SJCRH30 (cell line): ENCODE measurements at regions not wholly inside any gene's neighbourhood (a gene's known extent, or its start where the extent isn't known, plus 50 kb on each side); places are given as distances from the start of the nearest gene placed in this dataset.
"Not testable (repeated sequence)": the region's sequence is repeated elsewhere in the genome, so short reads cannot be mapped to it uniquely, and the experiment has no call there.

Source experiments
- DNase-seq, 2 experiments: peaks; one replicate each; pipeline ENCODE4 v3.0.0-alpha.2; 2015 to 2020
- H3K27ac ChIP-seq: fragments of 250-450 bp; sonication (Bioruptor Pico); 2 replicates; pipeline ENCODE4 v1.5.1; 2020; ENCODE audit warnings: mild to moderate bottlenecking, moderate library complexity
- H3K27me3 ChIP-seq: fragments of 250-450 bp; sonication (Bioruptor Pico); 2 replicates; pipeline ENCODE4 v1.5.1; 2020; ENCODE audit warnings: mild to moderate bottlenecking, moderate library complexity
- H3K36me3 ChIP-seq: fragments of 250-450 bp; sonication (Bioruptor Pico); 2 replicates; pipeline ENCODE4 v1.5.1; 2020; ENCODE audit warnings: mild to moderate bottlenecking, moderate library complexity
- H3K4me1 ChIP-seq: fragments of 250-450 bp; sonication (Bioruptor Pico); 2 replicates; pipeline ENCODE4 v1.5.1; 2020; ENCODE audit warnings: mild to moderate bottlenecking, moderate library complexity
- H3K4me3 ChIP-seq: fragments of 250-450 bp; sonication (Bioruptor Pico); 2 replicates; pipeline ENCODE4 v1.5.1; 2020; ENCODE audit warnings: mild to moderate bottlenecking, moderate library complexity
- H3K9me3 ChIP-seq: fragments of 250-450 bp; sonication (Bioruptor Pico); replicated peaks from 2 replicates; pipeline ENCODE4 v1.5.1; 2020; ENCODE audit warnings: mild to moderate bottlenecking, moderate library complexity

DNA sequence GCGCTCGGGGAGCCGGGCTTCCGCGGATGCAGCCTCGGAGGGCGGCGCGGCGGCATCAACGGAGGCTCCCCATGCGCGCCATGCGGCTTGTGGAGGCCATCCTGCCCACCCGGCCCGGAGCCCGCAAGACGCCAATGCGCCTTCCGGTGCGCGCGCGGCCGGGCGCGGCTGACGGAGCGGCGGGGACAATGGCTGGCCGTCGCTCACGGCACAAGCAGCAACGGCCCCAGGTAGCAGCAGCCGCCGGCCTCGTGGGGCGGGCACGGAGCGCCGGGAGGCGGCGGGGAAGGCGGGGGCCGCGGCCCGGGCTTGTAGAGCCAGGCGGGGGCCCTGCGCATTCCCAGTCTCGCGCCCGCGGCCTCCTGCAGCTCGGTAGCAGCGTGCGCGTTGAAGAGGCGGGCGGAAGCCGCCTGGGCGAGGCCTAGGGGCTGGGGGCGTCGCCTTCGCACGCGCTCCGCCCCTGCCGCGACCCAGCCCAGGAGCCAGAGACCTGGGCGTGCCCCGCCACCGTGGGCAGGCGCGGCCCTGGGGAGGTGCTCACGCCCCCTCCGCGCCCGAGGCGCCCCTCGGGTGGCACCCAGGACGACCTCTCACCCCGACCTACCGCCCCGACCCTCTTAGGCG is 130.2 kb upstream of the PRKX start:
- not testable (repeated sequence) for H3K4me1 ChIP-seq, H3K9me3 ChIP-seq, H3K36me3 ChIP-seq, DNase-seq, H3K27ac ChIP-seq, H3K27me3 ChIP-seq
- peak overlapping the region; percentile 42 for H3K4me3 ChIP-seq

DNA sequence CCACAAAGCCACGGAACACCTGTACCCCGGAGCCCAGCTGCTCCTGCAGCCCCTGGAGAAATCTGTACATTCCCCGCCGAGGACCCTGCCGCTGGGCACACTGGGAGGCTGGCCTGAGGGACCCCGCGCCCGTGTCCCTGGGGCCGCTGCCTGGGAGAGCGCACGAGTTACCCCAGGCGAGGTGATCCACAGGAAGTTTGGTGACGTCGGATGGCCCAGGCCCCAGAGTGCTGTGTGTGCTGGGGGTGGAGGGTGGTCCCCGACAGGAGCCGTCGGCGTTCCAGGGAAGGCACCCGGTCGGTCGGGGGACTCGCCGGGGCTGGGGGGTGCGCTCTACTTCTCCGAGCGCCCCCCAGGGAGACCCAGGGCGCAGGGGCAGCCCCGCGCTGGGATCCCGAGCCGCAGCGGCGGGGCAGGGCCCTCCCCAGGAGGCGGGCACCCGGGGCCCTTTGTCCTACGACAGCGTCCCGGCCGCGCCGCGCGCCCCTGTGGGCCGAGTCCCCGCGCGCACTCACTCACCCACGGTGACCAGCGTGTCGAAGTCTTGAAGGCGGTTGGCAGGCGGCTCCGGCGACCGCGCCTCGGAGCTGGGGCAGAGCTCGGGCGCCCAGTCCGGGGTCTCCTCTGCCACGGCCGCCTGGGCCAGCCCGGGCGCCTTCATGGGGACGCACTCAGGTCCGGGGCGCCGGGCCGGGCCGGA is 129.5 kb upstream of the PRKX start:
- not testable (repeated sequence) for H3K36me3 ChIP-seq, H3K4me1 ChIP-seq, H3K9me3 ChIP-seq, H3K27me3 ChIP-seq, H3K27ac ChIP-seq
- DNase-seq, result peak in 1 of 2 experiments; percentile 45
- H3K4me3 ChIP-seq, result peak overlapping the region; percentile 42

DNA sequence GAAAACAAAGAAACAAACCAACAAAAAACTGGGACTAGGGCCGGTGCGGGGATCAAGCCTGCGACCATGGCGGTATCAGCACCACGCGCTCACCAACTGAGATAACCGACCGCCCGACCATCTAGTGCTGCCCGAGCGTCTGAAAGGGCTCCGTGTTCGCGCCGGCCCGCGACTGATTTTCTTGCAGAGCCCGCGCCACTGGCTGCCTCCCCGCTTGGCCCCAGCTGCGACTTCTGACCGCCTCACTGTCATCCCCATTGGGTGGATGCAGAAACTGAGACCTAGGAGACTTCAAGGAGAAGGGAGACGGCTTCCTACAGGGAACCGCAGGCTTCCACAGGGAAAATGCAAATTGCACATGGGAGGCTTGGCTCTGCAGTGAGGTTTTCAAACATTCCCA is 125.3 kb upstream of the PRKX start:
- not testable (repeated sequence) for H3K27me3 ChIP-seq, H3K36me3 ChIP-seq, H3K4me3 ChIP-seq, H3K9me3 ChIP-seq, H3K4me1 ChIP-seq, H3K27ac ChIP-seq, DNase-seq

DNA sequence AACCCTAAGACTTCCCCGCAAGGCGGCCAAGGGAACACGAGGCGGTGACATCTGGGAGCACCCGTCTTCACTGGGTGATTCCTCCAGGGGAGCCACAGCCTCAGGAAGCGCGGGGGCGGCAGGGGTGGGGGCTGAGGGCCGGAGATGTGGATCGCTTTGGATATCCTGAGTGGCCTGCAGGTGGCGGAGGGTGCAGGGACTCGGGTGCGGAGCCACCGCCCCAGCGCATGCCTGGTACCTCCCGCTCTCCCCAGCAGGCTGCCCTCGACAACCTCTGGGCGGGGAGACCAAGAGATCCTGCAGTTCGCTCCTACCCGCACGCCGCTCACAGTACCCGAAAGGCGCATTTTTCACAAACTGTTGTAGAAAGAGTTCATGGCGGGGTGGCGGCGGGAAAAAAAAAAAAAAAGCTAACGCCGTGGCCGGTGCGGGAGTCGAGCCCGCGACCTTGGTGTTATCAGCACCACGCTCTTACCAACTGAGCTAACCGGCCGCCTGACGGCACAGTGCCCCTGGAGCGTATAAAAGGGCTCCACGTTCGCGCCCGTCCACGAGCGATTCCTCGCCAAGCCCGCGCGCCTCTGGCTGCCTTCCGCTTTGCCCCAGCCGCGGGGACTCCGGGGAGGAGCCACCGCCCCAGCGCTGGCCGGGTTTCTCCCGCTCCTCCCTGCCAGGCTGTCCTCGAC is 124.7 kb upstream of the PRKX start:
- not testable (repeated sequence) for H3K4me1 ChIP-seq, H3K4me3 ChIP-seq, H3K36me3 ChIP-seq, DNase-seq, H3K27ac ChIP-seq, H3K9me3 ChIP-seq, H3K27me3 ChIP-seq

GRCh38 chrX:3837211-3837610 is 123.8 kb upstream of the PRKX start:
- not testable (repeated sequence) for H3K27ac ChIP-seq, H3K9me3 ChIP-seq, H3K27me3 ChIP-seq, DNase-seq, H3K4me1 ChIP-seq, H3K4me3 ChIP-seq, H3K36me3 ChIP-seq

DNA sequence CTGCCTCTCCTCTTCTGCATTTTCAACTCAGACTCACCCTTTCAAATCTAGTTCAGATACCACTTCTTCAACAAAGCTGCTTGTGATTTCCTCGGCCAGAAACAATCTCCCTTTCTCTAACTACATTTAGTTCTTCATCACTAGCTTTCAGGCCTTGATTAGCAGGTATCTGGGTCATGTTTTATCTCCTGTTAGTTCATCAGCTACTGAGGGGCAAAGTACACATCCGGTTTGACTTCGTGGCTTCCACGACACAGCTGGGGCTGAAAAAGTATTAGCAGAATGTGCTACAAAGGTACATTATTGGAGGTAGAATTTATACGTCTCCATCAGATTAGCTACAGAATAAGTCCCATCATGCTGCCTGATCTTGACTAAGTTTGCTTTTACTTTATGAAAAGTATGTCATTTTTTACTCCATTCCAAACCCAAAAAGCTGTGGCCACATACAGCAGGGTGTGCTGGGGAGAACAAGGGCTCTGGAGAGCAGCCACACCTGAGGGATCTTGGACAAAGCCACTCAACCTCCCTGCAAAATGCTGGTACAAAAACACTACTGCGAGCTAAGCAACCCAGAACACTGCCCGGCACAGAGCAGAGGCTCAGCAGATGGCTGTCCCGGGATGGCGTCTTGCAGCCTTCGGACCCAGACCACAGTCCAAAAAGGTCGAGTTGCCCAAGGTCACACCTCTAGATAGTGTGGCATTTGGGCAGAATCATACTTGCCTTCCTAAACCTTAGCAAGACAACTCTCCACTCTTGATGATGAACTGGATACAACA is 120.5 kb upstream of the PRKX start:
- not testable (repeated sequence) for DNase-seq, H3K27me3 ChIP-seq

DNA sequence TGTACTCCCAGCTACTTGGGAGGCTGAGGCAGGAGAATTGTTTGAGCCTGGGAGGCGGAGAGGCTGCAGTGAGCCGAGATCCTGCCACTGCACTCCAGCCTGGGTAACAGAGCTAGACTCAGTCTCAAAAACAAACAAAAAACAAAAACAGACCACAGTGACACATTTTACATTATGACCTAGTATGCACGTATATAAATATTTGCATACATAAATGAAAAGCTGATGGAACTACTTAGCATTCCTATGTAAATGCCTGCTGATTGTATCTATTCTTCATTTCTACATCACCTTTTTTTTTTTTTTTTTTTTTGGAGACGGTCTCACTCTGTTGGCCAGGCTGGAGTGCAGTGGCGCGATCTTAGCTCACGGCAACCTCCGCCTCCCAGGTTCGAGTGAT is 116.6 kb upstream of the PRKX start:
- H3K4me1 ChIP-seq, DNase-seq: not testable (repeated sequence)

More for the DNA sequence above, 120.5 kb upstream of the PRKX start:
- H3K4me3 ChIP-seq, H3K4me1 ChIP-seq, H3K27ac ChIP-seq, H3K36me3 ChIP-seq, H3K9me3 ChIP-seq: not testable (repeated sequence)

DNA sequence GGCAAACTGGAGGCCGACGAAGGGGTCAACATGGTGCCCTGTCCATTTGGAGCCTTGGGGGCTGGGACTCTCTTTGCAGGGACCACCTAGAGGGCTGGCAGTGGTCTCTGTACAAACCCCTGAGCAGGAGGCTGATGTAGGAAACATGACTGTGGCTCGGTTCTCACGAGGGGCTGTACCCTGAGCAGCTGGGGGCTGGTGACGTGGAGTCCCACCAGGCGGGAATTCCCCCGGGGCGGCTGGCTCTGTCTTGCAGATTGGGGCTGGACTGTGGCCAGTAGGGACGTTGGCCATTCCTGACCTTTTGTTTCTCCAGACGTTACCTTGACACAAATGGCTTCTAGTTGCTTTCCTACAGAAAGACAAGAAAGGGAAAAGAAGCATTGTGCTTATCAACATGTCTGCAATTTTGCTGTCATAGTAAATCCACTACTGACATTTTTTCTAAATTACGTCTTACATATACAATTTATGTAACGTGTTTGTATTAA is 115.6 kb upstream of the PRKX start:
- H3K27me3 ChIP-seq, DNase-seq, H3K36me3 ChIP-seq, H3K9me3 ChIP-seq, H3K27ac ChIP-seq, H3K4me3 ChIP-seq, H3K4me1 ChIP-seq: not testable (repeated sequence)

More for the DNA sequence above, 116.6 kb upstream of the PRKX start:
- not testable (repeated sequence) for H3K27ac ChIP-seq, H3K9me3 ChIP-seq, H3K36me3 ChIP-seq, H3K27me3 ChIP-seq, H3K4me3 ChIP-seq

DNA sequence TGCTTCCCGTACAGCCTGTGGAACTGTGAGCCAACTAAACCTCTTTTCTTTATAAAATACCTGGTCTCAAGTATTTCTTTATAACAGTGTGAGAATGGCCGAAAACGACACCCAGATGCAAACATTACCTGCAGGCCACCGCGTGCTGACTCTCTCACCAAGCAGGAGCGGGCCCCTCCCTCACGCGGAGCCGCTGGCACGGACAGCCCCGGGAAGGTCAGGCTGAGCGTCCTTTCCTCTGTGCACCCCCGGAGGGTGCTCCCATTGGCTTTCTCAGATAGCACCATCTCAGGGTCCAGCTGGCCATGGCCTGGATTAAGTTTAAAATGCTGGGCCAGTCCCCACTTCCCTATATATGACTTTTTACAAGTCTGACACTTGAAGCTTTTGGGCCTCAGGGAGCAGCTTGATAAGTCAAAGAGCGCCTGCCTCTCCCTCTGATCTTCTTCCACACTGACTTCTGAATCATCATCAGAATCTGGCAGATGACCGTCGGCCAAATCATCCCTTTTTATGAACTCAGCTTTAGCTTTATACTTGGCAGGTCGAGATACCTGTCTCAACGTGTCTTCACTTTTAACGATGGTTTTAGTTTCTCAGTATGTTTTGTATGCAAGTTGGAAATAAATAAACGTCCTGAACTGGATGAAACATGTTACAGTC is 115.1 kb upstream of the PRKX start:
- not testable (repeated sequence) for H3K4me1 ChIP-seq, H3K36me3 ChIP-seq, H3K4me3 ChIP-seq, H3K27ac ChIP-seq, DNase-seq, H3K9me3 ChIP-seq, H3K27me3 ChIP-seq

GRCh38 chrX:3824008-3824407 is 110.6 kb upstream of the PRKX start:
- H3K4me1 ChIP-seq, H3K9me3 ChIP-seq, DNase-seq, H3K4me3 ChIP-seq, H3K27ac ChIP-seq, H3K27me3 ChIP-seq: not testable (repeated sequence)
- peaks cover 21% of the 10 kb centered on the region for H3K36me3 ChIP-seq

DNA sequence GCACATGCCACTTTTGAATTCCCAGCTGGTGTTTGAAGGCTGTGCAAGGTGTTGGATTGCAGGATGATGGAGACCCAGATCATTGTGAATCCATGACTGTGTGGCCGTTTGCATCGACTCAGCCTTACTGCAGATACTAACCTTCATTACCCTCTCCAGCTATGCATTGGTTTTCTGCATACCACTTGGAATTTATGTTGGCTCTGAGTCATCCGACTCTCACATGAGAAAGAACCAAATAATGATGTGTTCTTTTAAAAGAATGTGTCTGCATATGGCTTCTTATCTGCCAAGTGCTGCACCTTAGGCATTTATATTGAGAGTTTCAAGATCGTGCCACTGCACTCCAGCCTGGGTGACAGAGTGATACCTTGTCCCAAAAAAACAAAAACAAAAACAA is 106.7 kb upstream of the PRKX start:
- no peak overlapping the region for H3K27ac ChIP-seq
- H3K9me3 ChIP-seq, result no peaks in the 10 kb centered on the region
- no peak overlapping the region for H3K4me3 ChIP-seq
- no peaks in the 10 kb centered on the region for H3K4me1 ChIP-seq
- no peaks in the 10 kb centered on the region for H3K27me3 ChIP-seq
- H3K36me3 ChIP-seq, result peaks cover 40% of the 10 kb centered on the region
- DNase-seq, result no peak

GRCh38 chrX:3817480-3817879 is 104.0 kb upstream of the PRKX start:
- H3K9me3 ChIP-seq, DNase-seq, H3K4me1 ChIP-seq, H3K4me3 ChIP-seq, H3K27ac ChIP-seq, H3K27me3 ChIP-seq: not testable (repeated sequence)
- peaks cover 40% of the 10 kb centered on the region for H3K36me3 ChIP-seq

DNA sequence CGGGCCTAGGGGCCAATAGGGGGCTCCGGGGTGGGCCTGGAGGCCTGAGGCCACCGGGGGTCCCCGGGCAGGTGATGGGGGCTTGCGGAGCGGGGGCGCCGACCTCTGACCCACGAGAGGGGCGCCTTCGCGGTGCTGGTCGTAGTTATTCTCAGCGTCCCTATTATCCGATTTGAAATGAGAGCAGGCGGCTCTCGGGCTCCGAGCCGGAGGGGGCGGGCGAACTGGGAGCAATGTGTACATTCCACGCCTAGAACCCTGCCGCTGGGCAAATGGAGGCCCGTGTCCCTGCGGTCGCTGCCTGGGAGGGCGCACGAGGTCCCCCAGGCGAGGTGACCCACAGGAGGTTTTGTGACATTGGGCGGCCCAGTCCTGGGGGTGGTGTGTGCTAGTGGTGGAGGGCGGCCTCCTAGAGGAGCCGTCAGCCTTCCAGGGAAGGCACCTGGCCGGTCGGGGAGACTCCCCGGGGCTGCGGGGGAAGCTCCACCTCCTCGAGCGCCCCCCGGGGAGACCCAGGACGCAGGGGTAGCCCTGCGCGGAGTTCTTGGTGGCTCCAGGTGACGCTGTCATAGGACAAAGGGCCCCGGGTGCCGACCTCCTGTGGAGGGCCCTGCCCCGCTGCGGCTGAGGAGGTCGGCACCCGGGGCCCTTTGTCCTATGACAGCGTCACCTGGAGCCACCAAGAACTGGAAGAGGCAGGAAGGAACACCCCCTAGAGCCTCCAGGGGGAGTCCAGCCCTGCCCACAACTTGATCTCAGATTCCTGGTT is 102.6 kb upstream of the PRKX start:
- no peak for DNase-seq
- no peak overlapping the region for H3K27ac ChIP-seq
- no peaks in the 10 kb centered on the region for H3K4me1 ChIP-seq
- H3K27me3 ChIP-seq, result no peaks in the 10 kb centered on the region
- peak overlapping the region; percentile 61 for H3K4me3 ChIP-seq
- no peaks in the 10 kb centered on the region for H3K9me3 ChIP-seq
- peaks cover 38% of the 10 kb centered on the region for H3K36me3 ChIP-seq
